ENCODE measurements at regions not wholly inside any gene's neighbourhood (a gene's known extent, or its start where the extent isn't known, plus 50 kb on each side); places are given as distances from the start of the nearest gene placed in this dataset.

DNA sequence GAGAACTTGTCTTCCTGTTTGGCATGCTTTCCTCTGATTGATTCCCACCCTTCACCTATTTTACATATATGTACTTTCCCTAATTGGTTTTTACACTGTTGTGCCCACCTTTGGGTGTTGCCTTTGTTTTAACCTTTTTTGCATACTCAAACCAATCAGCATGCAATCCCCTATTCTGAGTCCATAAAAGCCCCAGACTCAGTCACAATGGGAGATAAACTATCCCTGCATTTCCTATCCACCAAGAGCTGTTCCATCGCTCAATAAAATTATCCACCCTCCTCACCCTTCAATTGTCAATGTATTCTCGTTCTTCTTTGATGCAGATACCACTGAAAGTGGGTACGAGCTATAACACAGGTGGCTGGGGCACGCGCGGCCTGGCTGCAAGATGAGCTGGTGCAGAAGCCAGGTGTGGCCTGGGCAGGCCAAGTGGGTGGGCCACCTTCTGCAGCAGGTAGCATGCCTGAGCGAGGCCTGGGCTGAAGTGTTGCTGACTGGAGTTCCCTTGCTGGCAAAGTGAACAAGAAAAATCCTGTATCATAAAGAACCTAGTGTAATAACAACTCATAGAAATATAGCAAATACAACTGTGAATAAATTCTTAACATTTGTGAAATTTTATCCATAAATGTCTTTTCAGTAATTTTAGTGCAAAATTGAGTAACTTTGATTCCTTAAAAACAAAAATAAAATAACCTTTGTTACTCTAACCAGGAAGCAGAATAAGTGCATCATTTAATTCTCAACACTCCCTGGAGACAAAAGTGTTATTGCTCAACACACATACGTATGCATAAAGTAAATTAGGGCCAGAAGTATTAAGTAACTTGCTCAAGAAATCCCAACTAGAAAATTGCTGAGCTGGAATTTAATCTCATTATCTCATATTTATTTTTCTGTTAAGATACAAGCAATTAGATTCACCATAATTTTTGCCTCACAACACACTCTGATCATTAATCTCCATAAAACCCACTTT lies 685.3 kb upstream of the EDIL3 start:
- H3K4me3 ChIP-seq (ENCODE audit: low read depth in 1 of 2, low read length in 2 of 2), result no peak overlapping the region
- H3K27me3 ChIP-seq (ENCODE audit: control insufficient read depth in 1 of 2, insufficient read depth in 2 of 2, low read length in 2 of 2), result no peaks in the 10 kb centered on the region
- H3K9me3 ChIP-seq (ENCODE audit: low read length), result no peaks in the 10 kb centered on the region
- no peak overlapping the region for H3K27ac ChIP-seq (ENCODE audit: low read depth, low read length)
- H3K4me1 ChIP-seq (ENCODE audit: insufficient read depth, low read length), result no peaks in the 10 kb centered on the region
- no peaks in the 10 kb centered on the region for H3K36me3 ChIP-seq (ENCODE audit: insufficient read depth, low read length)
- H3K9ac ChIP-seq (ENCODE audit: low read length), result no peak overlapping the region

DNA sequence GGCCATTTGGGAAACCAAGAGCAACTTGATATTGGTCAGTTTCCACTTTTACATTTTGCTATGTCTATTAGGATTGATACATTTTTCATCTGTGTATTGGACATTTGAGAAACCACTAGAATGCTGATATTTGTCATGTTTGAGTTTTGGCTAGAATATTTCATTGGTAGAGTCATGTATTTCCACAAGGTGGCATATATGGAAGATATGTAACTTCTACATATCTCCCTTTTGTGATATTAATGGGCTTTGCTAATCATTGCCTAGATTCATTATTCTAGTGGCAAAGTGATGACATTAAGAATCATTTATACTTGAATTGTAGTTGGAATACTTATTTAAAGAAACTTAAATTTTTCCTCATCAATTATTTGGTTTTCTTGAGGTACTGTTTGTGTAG lies 692.9 kb upstream of the EDIL3 start:
- H3K4me3 ChIP-seq (ENCODE audit: low read depth in 1 of 2, low read length in 2 of 2), result no peak overlapping the region
- H3K9me3 ChIP-seq (ENCODE audit: low read length), result no peaks in the 10 kb centered on the region
- no peaks in the 10 kb centered on the region for H3K4me1 ChIP-seq (ENCODE audit: insufficient read depth, low read length)
- no peaks in the 10 kb centered on the region for H3K27me3 ChIP-seq (ENCODE audit: control insufficient read depth in 1 of 2, insufficient read depth in 2 of 2, low read length in 2 of 2)
- no peak overlapping the region for H3K27ac ChIP-seq (ENCODE audit: low read depth, low read length)
- no peak overlapping the region for H3K9ac ChIP-seq (ENCODE audit: low read length)
- no peaks in the 10 kb centered on the region for H3K36me3 ChIP-seq (ENCODE audit: insufficient read depth, low read length)

DNA sequence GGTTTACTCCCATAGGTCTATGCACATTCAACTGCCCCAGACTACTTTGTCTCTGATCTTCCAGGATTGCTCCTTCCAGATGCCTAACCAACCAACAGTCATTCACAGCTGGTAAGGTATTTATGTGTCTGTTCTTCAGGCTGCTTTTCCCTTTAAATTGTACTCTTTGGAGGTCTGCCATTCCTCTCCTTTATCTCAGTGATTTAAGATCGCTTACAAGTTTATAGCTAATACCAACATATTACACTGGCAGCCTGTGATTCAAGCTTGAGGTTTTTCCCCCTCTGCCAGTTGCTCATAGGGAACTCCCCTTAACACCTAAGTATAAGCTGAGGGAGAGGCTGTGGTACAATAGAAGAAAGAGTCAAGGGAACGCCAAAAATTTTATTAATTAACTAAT lies 711.7 kb upstream of the EDIL3 start:
- no peak overlapping the region for H3K27ac ChIP-seq (ENCODE audit: low read depth, low read length)
- H3K27me3 ChIP-seq (ENCODE audit: control insufficient read depth in 1 of 2, insufficient read depth in 2 of 2, low read length in 2 of 2), result no peaks in the 10 kb centered on the region
- H3K4me1 ChIP-seq (ENCODE audit: insufficient read depth, low read length), result peaks cover 4% of the 10 kb centered on the region
- no peaks in the 10 kb centered on the region for H3K9me3 ChIP-seq (ENCODE audit: low read length)
- H3K36me3 ChIP-seq (ENCODE audit: insufficient read depth, low read length), result no peaks in the 10 kb centered on the region
- no peak overlapping the region for H3K4me3 ChIP-seq (ENCODE audit: low read depth in 1 of 2, low read length in 2 of 2)
- H3K9ac ChIP-seq (ENCODE audit: low read length), result no peak overlapping the region

DNA sequence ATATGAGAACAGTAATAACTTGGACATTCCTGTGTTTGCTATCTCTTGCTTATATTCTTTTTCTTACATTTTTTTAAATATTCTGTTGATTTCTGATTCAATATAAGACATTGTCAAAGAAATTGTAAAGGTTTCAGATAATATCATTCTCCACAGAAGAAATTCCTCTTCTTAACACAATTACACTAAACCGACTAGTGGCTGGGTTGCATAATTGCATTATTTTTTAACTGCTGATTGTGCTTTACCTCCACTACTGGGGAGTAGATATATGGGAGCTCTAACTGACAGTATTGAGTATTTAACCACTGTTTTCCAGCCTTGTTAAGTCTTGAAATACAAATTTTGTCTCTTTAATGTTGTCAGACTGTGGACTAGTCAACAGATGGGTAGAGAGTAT lies 723.8 kb upstream of the EDIL3 start:
- no peak overlapping the region for H3K9ac ChIP-seq (ENCODE audit: low read length)
- no peaks in the 10 kb centered on the region for H3K27me3 ChIP-seq (ENCODE audit: control insufficient read depth in 1 of 2, insufficient read depth in 2 of 2, low read length in 2 of 2)
- no peaks in the 10 kb centered on the region for H3K9me3 ChIP-seq (ENCODE audit: low read length)
- H3K27ac ChIP-seq (ENCODE audit: low read depth, low read length), result no peak overlapping the region
- no peaks in the 10 kb centered on the region for H3K4me1 ChIP-seq (ENCODE audit: insufficient read depth, low read length)
- H3K36me3 ChIP-seq (ENCODE audit: insufficient read depth, low read length), result no peaks in the 10 kb centered on the region
- H3K4me3 ChIP-seq (ENCODE audit: low read depth in 1 of 2, low read length in 2 of 2), result no peak overlapping the region

DNA sequence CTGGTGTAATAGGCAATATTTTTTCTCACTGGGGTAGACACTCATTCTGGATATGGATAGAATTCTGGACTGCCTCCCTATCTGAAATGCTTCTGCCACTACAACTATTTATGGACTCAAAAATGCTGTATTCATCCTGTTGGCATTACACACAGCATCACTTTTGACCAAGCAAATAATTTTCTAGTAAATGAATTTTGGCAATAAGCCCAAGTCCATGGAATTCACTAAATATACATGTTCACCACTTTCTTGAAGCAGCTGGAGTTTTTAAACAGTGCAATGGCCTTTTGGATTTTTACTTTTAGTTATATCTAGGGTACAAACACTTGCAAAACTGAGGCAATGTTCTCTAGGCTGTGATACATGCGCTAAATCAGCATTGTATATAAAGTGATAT lies 724.9 kb upstream of the EDIL3 start:
- Histone ChIP-seq H3K27ac (ENCODE audit: low read depth, low read length) (no peak overlapping the region), H3K9ac (ENCODE audit: low read length) (no peak overlapping the region), H3K27me3 (ENCODE audit: control insufficient read depth in 1 of 2, insufficient read depth in 2 of 2, low read length in 2 of 2) (no peaks in the 10 kb centered on the region), H3K4me3 (ENCODE audit: low read depth in 1 of 2, low read length in 2 of 2) (no peak overlapping the region), H3K9me3 (ENCODE audit: low read length) (no peaks in the 10 kb centered on the region), H3K4me1 (ENCODE audit: insufficient read depth, low read length) (no peaks in the 10 kb centered on the region), H3K36me3 (ENCODE audit: insufficient read depth, low read length) (no peaks in the 10 kb centered on the region)

DNA sequence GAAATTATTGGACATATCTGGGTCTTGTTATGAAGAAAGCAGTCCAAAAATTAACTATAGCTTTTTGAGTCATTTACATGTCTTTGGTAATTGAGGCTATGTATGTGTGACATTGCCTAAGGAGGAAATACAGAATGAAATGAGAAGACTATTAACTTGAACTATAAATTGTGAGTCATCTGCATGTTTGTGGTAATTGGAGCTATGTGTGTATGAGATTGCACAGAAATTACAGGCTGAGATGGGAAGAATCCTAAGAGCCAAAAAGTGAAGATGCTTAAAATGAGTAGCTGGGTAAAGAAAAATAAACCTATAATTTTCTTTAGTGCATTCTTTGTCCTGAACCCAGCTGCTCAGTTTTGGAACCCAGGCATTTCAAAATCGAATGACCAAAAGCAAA lies 747.6 kb upstream of the EDIL3 start:
- Histone ChIP-seq H3K27ac (ENCODE audit: low read depth, low read length) (no peak overlapping the region), H3K27me3 (ENCODE audit: control insufficient read depth in 1 of 2, insufficient read depth in 2 of 2, low read length in 2 of 2) (no peaks in the 10 kb centered on the region), H3K36me3 (ENCODE audit: insufficient read depth, low read length) (no peaks in the 10 kb centered on the region), H3K9ac (ENCODE audit: low read length) (no peak overlapping the region), H3K4me1 (ENCODE audit: insufficient read depth, low read length) (no peaks in the 10 kb centered on the region), H3K9me3 (ENCODE audit: low read length) (no peaks in the 10 kb centered on the region), H3K4me3 (ENCODE audit: low read depth in 1 of 2, low read length in 2 of 2) (no peak overlapping the region)

DNA sequence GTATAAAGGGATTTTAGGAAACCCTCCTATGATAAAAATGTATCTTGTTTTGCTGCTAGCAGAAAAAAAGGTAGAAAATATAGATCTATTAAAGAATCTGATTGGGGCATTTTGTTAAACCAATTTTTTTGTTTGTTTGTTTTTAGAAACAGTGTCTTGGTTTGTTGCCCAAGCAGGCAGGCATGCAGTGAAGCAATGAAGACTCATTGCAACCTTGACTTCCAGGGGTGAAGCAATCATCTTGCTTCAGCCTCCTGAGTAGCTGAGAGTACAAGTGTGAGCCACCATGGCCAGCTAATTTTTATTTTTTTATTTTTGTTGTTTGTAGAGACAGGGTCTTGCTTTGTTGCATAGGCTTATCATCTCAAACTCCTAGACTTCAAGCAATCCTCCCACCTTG lies 755.8 kb upstream of the EDIL3 start:
- H3K9ac ChIP-seq (ENCODE audit: low read length), result no peak overlapping the region
- no peaks in the 10 kb centered on the region for H3K9me3 ChIP-seq (ENCODE audit: low read length)
- H3K27ac ChIP-seq (ENCODE audit: low read depth, low read length), result no peak overlapping the region
- H3K27me3 ChIP-seq (ENCODE audit: control insufficient read depth in 1 of 2, insufficient read depth in 2 of 2, low read length in 2 of 2), result no peaks in the 10 kb centered on the region
- no peak overlapping the region for H3K4me3 ChIP-seq (ENCODE audit: low read depth in 1 of 2, low read length in 2 of 2)
- H3K36me3 ChIP-seq (ENCODE audit: insufficient read depth, low read length), result no peaks in the 10 kb centered on the region
- no peaks in the 10 kb centered on the region for H3K4me1 ChIP-seq (ENCODE audit: insufficient read depth, low read length)

DNA sequence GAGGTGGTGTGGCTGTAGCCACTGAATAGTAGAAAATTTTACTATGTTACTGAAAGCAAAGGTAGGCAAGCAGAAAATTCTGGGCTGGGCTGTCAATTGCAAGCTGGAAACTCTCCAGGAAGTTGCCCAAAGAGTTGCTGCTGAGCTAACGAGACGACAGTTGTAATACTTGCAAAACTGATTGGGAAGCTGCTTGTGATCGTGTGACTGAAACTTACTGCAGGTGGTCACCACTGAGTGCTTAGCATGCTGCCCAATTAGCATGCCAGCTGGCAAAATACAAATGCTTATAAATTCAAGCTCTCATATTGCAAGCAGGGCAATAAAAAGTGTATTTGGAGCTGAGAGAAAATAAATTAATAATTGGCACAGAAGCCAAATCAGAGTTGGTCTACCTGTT lies 758.5 kb upstream of the EDIL3 start:
- H3K36me3 ChIP-seq (ENCODE audit: insufficient read depth, low read length), result no peaks in the 10 kb centered on the region
- no peak overlapping the region for H3K27ac ChIP-seq (ENCODE audit: low read depth, low read length)
- no peak overlapping the region for H3K4me3 ChIP-seq (ENCODE audit: low read depth in 1 of 2, low read length in 2 of 2)
- no peaks in the 10 kb centered on the region for H3K4me1 ChIP-seq (ENCODE audit: insufficient read depth, low read length)
- no peaks in the 10 kb centered on the region for H3K27me3 ChIP-seq (ENCODE audit: control insufficient read depth in 1 of 2, insufficient read depth in 2 of 2, low read length in 2 of 2)
- H3K9ac ChIP-seq (ENCODE audit: low read length), result no peak overlapping the region
- H3K9me3 ChIP-seq (ENCODE audit: low read length), result no peaks in the 10 kb centered on the region

DNA sequence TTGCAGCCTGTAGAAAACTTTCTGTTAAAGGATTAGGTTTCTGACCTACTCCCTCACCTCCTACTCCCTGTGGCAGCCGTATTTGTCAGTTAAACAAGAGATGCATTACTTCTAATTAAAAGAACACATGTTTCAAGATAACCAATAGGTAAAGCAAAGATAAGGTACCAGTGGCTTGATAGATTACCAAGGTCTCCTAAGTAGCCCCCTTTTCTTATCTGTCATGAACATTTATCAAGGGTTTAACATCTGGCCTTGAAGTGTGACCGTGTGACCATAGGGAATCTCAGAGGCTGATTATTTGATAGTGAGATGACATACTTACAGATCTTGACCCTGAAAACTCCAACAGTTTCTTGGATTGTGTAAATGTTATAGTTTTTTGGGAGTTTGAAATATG lies 764.0 kb upstream of the EDIL3 start:
- Histone ChIP-seq H3K4me3 (ENCODE audit: low read depth in 1 of 2, low read length in 2 of 2) (no peak overlapping the region), H3K4me1 (ENCODE audit: insufficient read depth, low read length) (no peaks in the 10 kb centered on the region), H3K27ac (ENCODE audit: low read depth, low read length) (no peak overlapping the region), H3K36me3 (ENCODE audit: insufficient read depth, low read length) (no peaks in the 10 kb centered on the region), H3K27me3 (ENCODE audit: control insufficient read depth in 1 of 2, insufficient read depth in 2 of 2, low read length in 2 of 2) (no peaks in the 10 kb centered on the region), H3K9me3 (ENCODE audit: low read length) (no peaks in the 10 kb centered on the region), H3K9ac (ENCODE audit: low read length) (no peak overlapping the region)

DNA sequence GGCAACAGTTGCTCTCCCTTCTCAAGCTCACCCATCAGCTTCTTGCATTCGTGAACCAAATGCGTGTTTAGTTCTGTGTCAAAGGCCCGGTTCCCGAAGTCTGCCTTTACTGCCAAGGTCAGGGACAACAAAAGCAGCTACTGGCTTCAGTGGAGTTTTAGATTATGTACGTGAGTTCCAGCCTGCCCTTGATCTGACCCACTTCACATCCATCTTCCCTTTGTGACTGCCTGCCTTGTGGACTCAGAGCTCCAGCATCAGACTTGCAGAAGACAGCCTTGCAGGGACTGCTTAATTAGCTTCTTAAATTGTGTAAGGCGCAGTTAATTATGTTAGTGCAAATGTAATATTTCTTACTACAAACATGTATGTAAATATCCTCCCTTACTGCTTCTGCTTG lies 774.7 kb upstream of the EDIL3 start:
- no peaks in the 10 kb centered on the region for H3K4me1 ChIP-seq (ENCODE audit: insufficient read depth, low read length)
- no peak overlapping the region for H3K27ac ChIP-seq (ENCODE audit: low read depth, low read length)
- no peaks in the 10 kb centered on the region for H3K27me3 ChIP-seq (ENCODE audit: control insufficient read depth in 1 of 2, insufficient read depth in 2 of 2, low read length in 2 of 2)
- H3K4me3 ChIP-seq (ENCODE audit: low read depth in 1 of 2, low read length in 2 of 2), result no peak overlapping the region
- no peaks in the 10 kb centered on the region for H3K9me3 ChIP-seq (ENCODE audit: low read length)
- H3K36me3 ChIP-seq (ENCODE audit: insufficient read depth, low read length), result no peaks in the 10 kb centered on the region
- H3K9ac ChIP-seq (ENCODE audit: low read length), result no peak overlapping the region

DNA sequence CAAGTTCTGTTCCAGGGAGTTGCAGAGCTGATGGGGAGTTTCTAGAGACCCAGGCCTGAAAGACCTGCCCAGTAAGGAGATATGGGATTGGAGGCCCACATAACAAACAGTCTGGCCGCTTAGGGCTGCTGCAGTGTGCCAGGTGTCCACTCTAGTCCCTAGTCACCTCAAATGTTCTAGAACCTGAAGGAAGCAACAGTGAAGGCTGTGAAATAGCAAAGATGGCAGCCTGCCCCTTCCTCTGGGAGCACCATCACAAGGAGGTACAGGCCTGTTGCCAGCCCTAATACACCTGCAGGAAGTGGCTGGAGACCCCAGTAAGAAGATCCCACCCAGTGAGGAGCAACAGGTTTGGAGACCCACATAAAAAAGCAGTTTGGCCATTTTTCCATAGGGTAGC lies 783.8 kb upstream of the EDIL3 start:
- H3K4me3 ChIP-seq (ENCODE audit: low read depth in 1 of 2, low read length in 2 of 2), result no peak overlapping the region
- H3K4me1 ChIP-seq (ENCODE audit: insufficient read depth, low read length), result no peaks in the 10 kb centered on the region
- no peaks in the 10 kb centered on the region for H3K9me3 ChIP-seq (ENCODE audit: low read length)
- H3K27me3 ChIP-seq (ENCODE audit: control insufficient read depth in 1 of 2, insufficient read depth in 2 of 2, low read length in 2 of 2), result no peaks in the 10 kb centered on the region
- no peaks in the 10 kb centered on the region for H3K36me3 ChIP-seq (ENCODE audit: insufficient read depth, low read length)
- H3K9ac ChIP-seq (ENCODE audit: low read length), result no peak overlapping the region
- no peak overlapping the region for H3K27ac ChIP-seq (ENCODE audit: low read depth, low read length)

DNA sequence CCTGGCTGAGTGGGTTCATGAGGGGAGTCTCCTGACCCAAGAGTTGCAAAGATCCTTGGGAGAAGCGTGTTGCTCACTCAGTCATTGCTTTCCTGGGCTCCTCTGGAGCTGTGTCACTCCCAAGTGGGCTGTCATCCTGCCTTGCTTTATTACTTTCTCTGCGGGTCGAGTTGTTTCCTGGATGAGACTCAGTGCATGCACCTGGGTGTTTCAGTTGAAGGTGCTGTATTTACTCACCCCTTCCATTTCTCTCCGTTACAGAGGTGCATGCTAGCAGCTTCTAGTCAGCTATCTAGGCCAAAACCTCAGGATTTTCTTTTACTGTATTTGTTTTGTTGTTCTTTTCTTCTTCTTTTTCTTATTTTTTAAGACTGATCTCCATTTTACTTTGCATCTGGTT lies 785.5 kb upstream of the EDIL3 start:
- no peak overlapping the region for H3K4me3 ChIP-seq (ENCODE audit: low read depth in 1 of 2, low read length in 2 of 2)
- no peaks in the 10 kb centered on the region for H3K4me1 ChIP-seq (ENCODE audit: insufficient read depth, low read length)
- no peak overlapping the region for H3K9ac ChIP-seq (ENCODE audit: low read length)
- no peaks in the 10 kb centered on the region for H3K9me3 ChIP-seq (ENCODE audit: low read length)
- H3K27me3 ChIP-seq (ENCODE audit: control insufficient read depth in 1 of 2, insufficient read depth in 2 of 2, low read length in 2 of 2), result no peaks in the 10 kb centered on the region
- no peaks in the 10 kb centered on the region for H3K36me3 ChIP-seq (ENCODE audit: insufficient read depth, low read length)
- no peak overlapping the region for H3K27ac ChIP-seq (ENCODE audit: low read depth, low read length)
